ENCODE measurements at regions not wholly inside any gene's neighbourhood (a gene's known extent, or its start where the extent isn't known, plus 50 kb on each side); places are given as distances from the start of the nearest gene placed in this dataset.

DNA sequence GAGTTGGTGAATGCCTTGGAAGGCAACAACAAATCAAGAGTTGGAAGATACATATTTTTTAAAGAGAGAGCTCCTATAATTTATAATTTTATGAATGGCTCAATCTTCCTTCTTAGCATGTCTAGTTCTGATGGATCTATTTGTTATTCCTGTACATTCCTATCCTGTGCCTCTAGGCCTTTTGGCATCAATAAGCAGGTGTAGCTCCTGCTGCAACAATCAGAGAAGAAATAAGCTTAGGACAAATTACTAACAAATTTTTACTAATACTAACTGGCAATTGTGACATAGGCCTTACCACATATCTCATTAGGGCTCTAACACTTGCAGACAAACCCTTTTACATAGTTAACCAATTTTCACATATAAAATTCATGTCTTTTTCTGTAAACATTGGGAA lies 682.0 kb downstream of the LTN1 start:
- POLR2A ChIA-PET, result no interaction called here
- DNase-seq (ENCODE audit: low read depth, low spot score) (no peak), FAIRE-seq (no peak)
- no peak overlapping the region for H3K27ac ChIP-seq (ENCODE audit: insufficient read depth, low read depth, low read length)
- CTCF ChIA-PET, result interaction anchor here (1.0 kb wide), 1 partner anchor 12 kb away, joined by 6 read pairs; no protein-coding TSS in a partner anchor
- H3K4me1 ChIP-seq (ENCODE audit: control insufficient read depth, extremely low read depth, insufficient read depth, low read length), result peaks cover 12% of the 10 kb centered on the region
- no peaks in the 10 kb centered on the region for H3K27me3 ChIP-seq (ENCODE audit: control insufficient read depth in 2 of 2, insufficient read depth in 2 of 2, low read length in 2 of 2)
- no peak overlapping the region for H3K9ac ChIP-seq (replicated peaks; ENCODE audit: extremely low read depth, insufficient read depth, low read length)
- no peaks in the 10 kb centered on the region for H3K9me3 ChIP-seq (replicated peaks; ENCODE audit: control insufficient read depth, insufficient read depth, low read length)
- no peak overlapping the region for H2AFZ ChIP-seq (ENCODE audit: low read depth, low read length)
- no TSS peak for BruUV-seq (replicated peaks)
- H3K79me2 ChIP-seq (ENCODE audit: control insufficient read depth, insufficient read depth, low read length), result no peaks in the 10 kb centered on the region
- H3K9me1 ChIP-seq (replicated peaks; ENCODE audit: control insufficient read depth, extremely low read depth, insufficient read depth, low read length), result no peaks in the 10 kb centered on the region
- H4K20me1 ChIP-seq (replicated peaks; ENCODE audit: control insufficient read depth, extremely low read depth, insufficient read depth, low read length), result no peaks in the 10 kb centered on the region
- H3K4me3 ChIP-seq (replicated peaks in 1 of 3; ENCODE audit: insufficient read depth in 1 of 3, low read depth in 1 of 3, low read length in 3 of 3), result no peak overlapping the region
- H3K4me2 ChIP-seq (ENCODE audit: insufficient read depth, low read length), result no peak overlapping the region
- intact Hi-C loops (cut with micrococcal nuclease) (loop anchor here (1.0 to 2.0 kb wide), 2 partner anchors 16 to 27 kb away; no protein-coding TSS in a partner anchor), dilution Hi-C loops (cut with MboI; ENCODE audit: extremely low pct_ligation_motif_present, low sequenced_read_pairs) (no loop called here)
- TF ChIP-seq EZH2 (IDR thresholded peaks at IDR 0.05; ENCODE audit: borderline replicate concordance, low read depth, low read length, severe bottlenecking) (no peak), FOS (IDR thresholded peaks at IDR 0.05; ENCODE audit: borderline replicate concordance, insufficient read depth, low read length) (no peak), MYC (IDR thresholded peaks at IDR 0.05; ENCODE audit: low read depth, low read length) (no peak), POLR2AphosphoS5 (IDR thresholded peaks at IDR 0.05; ENCODE audit: insufficient read depth, low read depth, low read length) (no peak), GATA2 (IDR thresholded peaks at IDR 0.05; ENCODE audit: insufficient read depth, insufficient read length, low read depth, low read length) (no peak), MAX (IDR thresholded peaks at IDR 0.05; ENCODE audit: insufficient read depth, insufficient read length) (no peak), JUN (IDR thresholded peaks at IDR 0.05; ENCODE audit: borderline replicate concordance, insufficient read depth, insufficient read length, low read depth) (no peak), POLR2A (IDR thresholded peaks at IDR 0.05; ENCODE audit: low read depth, low read length) (no peak)
- TF ChIP-seq, protein P1, sequence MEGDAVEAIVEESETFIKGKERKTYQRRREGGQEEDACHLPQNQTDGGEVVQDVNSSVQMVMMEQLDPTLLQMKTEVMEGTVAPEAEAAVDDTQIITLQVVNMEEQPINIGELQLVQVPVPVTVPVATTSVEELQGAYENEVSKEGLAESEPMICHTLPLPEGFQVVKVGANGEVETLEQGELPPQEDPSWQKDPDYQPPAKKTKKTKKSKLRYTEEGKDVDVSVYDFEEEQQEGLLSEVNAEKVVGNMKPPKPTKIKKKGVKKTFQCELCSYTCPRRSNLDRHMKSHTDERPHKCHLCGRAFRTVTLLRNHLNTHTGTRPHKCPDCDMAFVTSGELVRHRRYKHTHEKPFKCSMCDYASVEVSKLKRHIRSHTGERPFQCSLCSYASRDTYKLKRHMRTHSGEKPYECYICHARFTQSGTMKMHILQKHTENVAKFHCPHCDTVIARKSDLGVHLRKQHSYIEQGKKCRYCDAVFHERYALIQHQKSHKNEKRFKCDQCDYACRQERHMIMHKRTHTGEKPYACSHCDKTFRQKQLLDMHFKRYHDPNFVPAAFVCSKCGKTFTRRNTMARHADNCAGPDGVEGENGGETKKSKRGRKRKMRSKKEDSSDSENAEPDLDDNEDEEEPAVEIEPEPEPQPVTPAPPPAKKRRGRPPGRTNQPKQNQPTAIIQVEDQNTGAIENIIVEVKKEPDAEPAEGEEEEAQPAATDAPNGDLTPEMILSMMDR (IDR thresholded peaks at IDR 0.05; ENCODE audit: extremely low read depth in 1 of 2, insufficient read depth in 1 of 2, low read depth in 1 of 2, low read length in 2 of 2), result no peak
- H3K36me3 ChIP-seq (ENCODE audit: control insufficient read depth in 2 of 2, extremely low read depth in 1 of 2, insufficient read depth in 2 of 2, low read length in 2 of 2), result no peaks in the 10 kb centered on the region
